ENCODE measurements at regions not wholly inside any gene's neighbourhood (a gene's known extent, or its start where the extent isn't known, plus 50 kb on each side); places are given as distances from the start of the nearest gene placed in this dataset.

DNA sequence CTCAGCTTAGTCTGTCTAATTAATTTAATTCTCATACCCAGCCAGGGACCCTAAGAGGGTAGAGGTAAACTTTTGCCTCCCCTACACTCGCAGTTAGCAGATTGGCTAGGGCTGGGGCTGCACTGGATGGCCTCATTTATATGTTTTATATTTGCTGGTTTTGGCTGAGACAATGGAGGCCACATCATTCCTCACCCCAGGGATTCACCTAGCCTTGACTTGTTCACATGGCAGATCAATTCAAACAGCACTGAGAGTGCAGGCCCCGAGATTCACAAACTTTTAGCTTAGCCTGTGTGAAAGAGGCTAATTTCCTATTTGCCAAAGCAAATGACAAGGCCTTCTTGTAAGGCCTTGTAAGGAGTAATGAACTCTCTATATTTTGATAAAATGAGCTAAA, 844.4 kb downstream of the ARAP2 start:
- TF ChIP-seq POLR2A (IDR thresholded peaks at IDR 0.05) (no peak), CTCF (IDR thresholded peaks at IDR 0.05) (no peak)

Measured in right lobe of liver (tissue), 4 donors.